Muscle layer of colon (tissue), 2 donors: ENCODE measurements at regions not wholly inside any gene's neighbourhood (a gene's known extent, or its start where the extent isn't known, plus 50 kb on each side); places are given as distances from the start of the nearest gene placed in this dataset.

ENCODE experiments used
- H3K27ac ChIP-seq: one replicate; pipeline ENCODE4 v1.7.0; 2013; ENCODE audit warnings: low read depth, mild to moderate bottlenecking, low read length, moderate library complexity
- H3K27me3 ChIP-seq, 2 donors: one replicate each; pipeline ENCODE4 v1.7.0; 2013; ENCODE audit warnings: low read length in 2 of 2, mild to moderate bottlenecking in 2 of 2; ENCODE audit not compliant: insufficient read depth in 2 of 2, control insufficient read depth in 1 of 2
- H3K36me3 ChIP-seq: one replicate; pipeline ENCODE4 v1.7.0; 2013; ENCODE audit warnings: mild to moderate bottlenecking, low read length; ENCODE audit not compliant: insufficient read depth
- H3K4me1 ChIP-seq: one replicate; pipeline ENCODE4 v1.7.0; 2013; ENCODE audit warnings: mild to moderate bottlenecking, low read length; ENCODE audit not compliant: insufficient read depth
- H3K4me3 ChIP-seq, 2 donors: one replicate each; pipeline ENCODE4 v1.7.0; 2013; ENCODE audit warnings: low read length in 2 of 2, low read depth in 1 of 2, mild to moderate bottlenecking in 1 of 2, moderate library complexity in 1 of 2
- H3K9ac ChIP-seq: one replicate; pipeline ENCODE4 v1.7.0; 2013; ENCODE audit warnings: low read length
- H3K9me3 ChIP-seq: one replicate; pipeline ENCODE4 v1.7.0; 2013; ENCODE audit warnings: mild to moderate bottlenecking, low read length
- donor health status: abdominal sarcoma.
- donor health status: Adenocarcinoma of cecum.

GRCh38 chr1:244998717-244999346 lies 134.5 kb upstream of the HNRNPU start:
- Histone ChIP-seq H3K9ac (no peak overlapping the region), H3K36me3 (no peaks in the 10 kb centered on the region), H3K4me1 (no peaks in the 10 kb centered on the region), H3K27me3 (no peaks in the 10 kb centered on the region), H3K4me3 (no peak overlapping the region), H3K27ac (no peak overlapping the region), H3K9me3 (no peaks in the 10 kb centered on the region)

GRCh38 chr1:244995602-244996400 lies 131.5 kb upstream of the HNRNPU start:
- H3K4me1 ChIP-seq: no peaks in the 10 kb centered on the region
- H3K36me3 ChIP-seq: no peaks in the 10 kb centered on the region
- no peak overlapping the region for H3K9ac ChIP-seq
- H3K4me3 ChIP-seq: no peak overlapping the region
- H3K27me3 ChIP-seq: no peaks in the 10 kb centered on the region
- H3K9me3 ChIP-seq: no peaks in the 10 kb centered on the region
- H3K27ac ChIP-seq: no peak overlapping the region

GRCh38 chr1:244992833-244993232 lies 128.5 kb upstream of the HNRNPU start:
- H3K9ac ChIP-seq: no peak overlapping the region
- no peaks in the 10 kb centered on the region for H3K4me1 ChIP-seq
- no peak overlapping the region for H3K4me3 ChIP-seq
- no peaks in the 10 kb centered on the region for H3K36me3 ChIP-seq
- no peak overlapping the region for H3K27ac ChIP-seq
- no peaks in the 10 kb centered on the region for H3K9me3 ChIP-seq
- no peaks in the 10 kb centered on the region for H3K27me3 ChIP-seq

GRCh38 chr1:244989813-244990212 lies 125.5 kb upstream of the HNRNPU start:
- Histone ChIP-seq H3K4me3 (no peak overlapping the region), H3K27me3 (no peaks in the 10 kb centered on the region), H3K27ac (no peak overlapping the region), H3K9me3 (no peaks in the 10 kb centered on the region), H3K4me1 (no peaks in the 10 kb centered on the region), H3K36me3 (no peaks in the 10 kb centered on the region), H3K9ac (no peak overlapping the region)

- Histone ChIP-seq H3K27me3 (no peaks in the 10 kb centered on the region), H3K27ac (no peak overlapping the region), H3K36me3 (no peaks in the 10 kb centered on the region)
These were observed 124.2 kb upstream of the HNRNPU start for GRCh38 chr1:244988521-244988920.

GRCh38 chr1:244980605-244981004 lies 116.3 kb upstream of the HNRNPU start:
- Histone ChIP-seq H3K27ac (no peak overlapping the region), H3K9me3 (no peaks in the 10 kb centered on the region), H3K27me3 (no peaks in the 10 kb centered on the region), H3K36me3 (no peaks in the 10 kb centered on the region), H3K4me3 (no peak overlapping the region), H3K4me1 (no peaks in the 10 kb centered on the region), H3K9ac (no peak overlapping the region)

More at GRCh38 chr1:244988521-244988920, 124.2 kb upstream of the HNRNPU start:
- Histone ChIP-seq H3K9me3 (no peaks in the 10 kb centered on the region), H3K4me3 (no peak overlapping the region), H3K4me1 (no peaks in the 10 kb centered on the region), H3K9ac (no peak overlapping the region)

GRCh38 chr1:244974550-244974949 lies 110.2 kb upstream of the HNRNPU start:
- Histone ChIP-seq H3K9me3 (no peaks in the 10 kb centered on the region), H3K27me3 (no peaks in the 10 kb centered on the region), H3K36me3 (no peaks in the 10 kb centered on the region), H3K4me3 (no peak overlapping the region), H3K9ac (no peak overlapping the region), H3K4me1 (peaks cover 6% of the 10 kb centered on the region), H3K27ac (no peak overlapping the region)

GRCh38 chr1:244974106-244974505 lies 109.8 kb upstream of the HNRNPU start:
- no peak overlapping the region for H3K27ac ChIP-seq

GRCh38 chr1:244971552-244972216 lies 107.3 kb upstream of the HNRNPU start:
- H3K9ac ChIP-seq: peak overlapping the region; percentile 98
- H3K27ac ChIP-seq: peak overlapping the region; percentile 100
- no peaks in the 10 kb centered on the region for H3K9me3 ChIP-seq
- H3K27me3 ChIP-seq: no peaks in the 10 kb centered on the region
- peaks cover 20% of the 10 kb centered on the region for H3K4me1 ChIP-seq
- no peaks in the 10 kb centered on the region for H3K36me3 ChIP-seq
- H3K4me3 ChIP-seq: peak overlapping the region; percentile 63 to 80

More at GRCh38 chr1:244974106-244974505, 109.8 kb upstream of the HNRNPU start:
- no peaks in the 10 kb centered on the region for H3K9me3 ChIP-seq
- H3K27me3 ChIP-seq: no peaks in the 10 kb centered on the region
- no peak overlapping the region for H3K4me3 ChIP-seq
- no peak overlapping the region for H3K9ac ChIP-seq
- no peaks in the 10 kb centered on the region for H3K36me3 ChIP-seq
- peaks cover 7% of the 10 kb centered on the region for H3K4me1 ChIP-seq

GRCh38 chr1:244970744-244971551 lies 106.6 kb upstream of the HNRNPU start:
- Histone ChIP-seq H3K4me1 (peaks cover 20% of the 10 kb centered on the region), H3K36me3 (no peaks in the 10 kb centered on the region), H3K9me3 (no peaks in the 10 kb centered on the region), H3K27me3 (no peaks in the 10 kb centered on the region), H3K27ac (peak overlapping the region; percentile 100), H3K9ac (peak overlapping the region; percentile 98), H3K4me3 (peak overlapping the region; percentile 63 to 80)

GRCh38 chr1:244970236-244970743 lies 105.9 kb upstream of the HNRNPU start:
- Histone ChIP-seq H3K4me3 (peak overlapping the region; percentile 63 to 80), H3K9me3 (no peaks in the 10 kb centered on the region), H3K4me1 (peaks cover 25% of the 10 kb centered on the region), H3K27me3 (no peaks in the 10 kb centered on the region), H3K27ac (peak overlapping the region; percentile 100), H3K36me3 (no peaks in the 10 kb centered on the region), H3K9ac (peak overlapping the region; percentile 87)
